Breast epithelium (tissue), 4 donors: ENCODE measurements at regions not wholly inside any gene's neighbourhood (a gene's known extent, or its start where the extent isn't known, plus 50 kb on each side); places are given as distances from the start of the nearest gene placed in this dataset.

ENCODE experiments used
- DNase-seq, 2 donors: peaks; one replicate each; pipeline ENCODE4 v3.0.0-alpha.2; 2019; ENCODE audit warnings: low spot score in 2 of 2
- H3K27ac ChIP-seq, 2 donors: fragments of 200-600 bp; sonication (generic) in 1 of 2; one replicate each; pipeline ENCODE4 v1.5.1; 2016 to 2019; ENCODE audit warnings: mild to moderate bottlenecking in 1 of 2
- H3K27me3 ChIP-seq, 2 donors: fragments of 200-600 bp; sonication (generic) in 1 of 2; one replicate each; pipeline versions ENCODE4 v1.5.1 to v1.6.0; 2017 to 2019; ENCODE audit warnings: control low read depth in 1 of 2, mild to moderate bottlenecking in 1 of 2
- H3K36me3 ChIP-seq: fragments of 200-600 bp; one replicate; pipeline ENCODE4 v1.5.1; 2019
- H3K4me1 ChIP-seq, 2 donors: fragments of 200-600 bp; sonication (generic); one replicate each; pipeline ENCODE4 v1.5.1; 2016 to 2019; ENCODE audit warnings: control low read depth in 1 of 2
- H3K4me3 ChIP-seq, 3 donors: fragments of 200-600 bp; sonication (generic); 1 replicate in 2 of 3; 2 replicates in 1 of 3; pipeline ENCODE4 v1.5.1; 2016 to 2019; ENCODE audit warnings: mild to moderate bottlenecking in 3 of 3, moderate library complexity in 2 of 3
- H3K9me3 ChIP-seq, 2 donors: fragments of 200-600 bp; sonication (generic) in 1 of 2; one replicate each; pipeline ENCODE4 v1.5.1; 2016 to 2019; ENCODE audit warnings: control low read depth in 1 of 2
- POLR2A ChIP-seq: fragments of 450-650 bp; IDR thresholded peaks from one replicate; pipeline ENCODE4 v1.6.1; 2016; ENCODE audit warnings: antibody characterized with exemption, mild to moderate bottlenecking, moderate library complexity
- POLR2AphosphoS5 ChIP-seq, 3 donors: sonication (generic); formaldehyde crosslinking; IDR thresholded peaks; one replicate each; pipeline ENCODE4 v1.6.1; 2017; ENCODE audit warnings: antibody characterized with exemption in 3 of 3
- intact Hi-C: fragments of 100-400 bp; cut with DNase I; formaldehyde crosslinking; loops from one replicate; pipeline ENCODE4 v1.15.1; 2023; ENCODE audit warnings: low total_unique reads
- TF ChIP-seq, protein P1 (sequence below), 3 donors: fragments of 450-650 bp; IDR thresholded peaks; one replicate each; pipeline ENCODE4 v1.5.1; 2016 to 2017; ENCODE audit warnings: antibody characterized with exemption in 3 of 3, mild to moderate bottlenecking in 3 of 3, moderate library complexity in 3 of 3

DNA sequence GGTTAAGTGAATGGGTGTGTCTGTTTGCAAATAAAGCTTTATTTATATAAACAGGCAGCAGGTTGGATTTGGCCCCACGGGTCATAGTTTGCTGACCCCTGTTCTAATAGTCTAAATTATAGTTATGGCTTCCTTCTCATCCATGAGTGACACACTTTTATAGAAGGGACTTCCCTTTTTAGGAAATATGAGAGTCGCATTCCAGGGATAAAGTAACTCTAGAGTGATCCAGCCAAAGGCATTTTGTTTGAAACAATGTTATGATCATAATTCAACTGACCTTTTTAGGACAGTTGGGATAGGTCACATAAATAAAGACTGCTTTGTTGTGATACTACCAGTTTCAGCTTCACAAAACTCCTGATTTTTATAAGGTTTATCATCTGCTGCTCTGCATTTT, 87.9 kb downstream of the ALX1 start:
- intact Hi-C loops = no loop called here
- Histone ChIP-seq H3K36me3 (no peaks in the 10 kb centered on the region), H3K27me3 (no peaks in the 10 kb centered on the region), H3K27ac (no peak overlapping the region), H3K4me3 (no peak overlapping the region), H3K9me3 (no peaks in the 10 kb centered on the region), H3K4me1 (no peaks in the 10 kb centered on the region)
- TF ChIP-seq POLR2AphosphoS5 (IDR thresholded peaks at IDR 0.05) (no peak), POLR2A (no peak)
- TF ChIP-seq, protein P1, sequence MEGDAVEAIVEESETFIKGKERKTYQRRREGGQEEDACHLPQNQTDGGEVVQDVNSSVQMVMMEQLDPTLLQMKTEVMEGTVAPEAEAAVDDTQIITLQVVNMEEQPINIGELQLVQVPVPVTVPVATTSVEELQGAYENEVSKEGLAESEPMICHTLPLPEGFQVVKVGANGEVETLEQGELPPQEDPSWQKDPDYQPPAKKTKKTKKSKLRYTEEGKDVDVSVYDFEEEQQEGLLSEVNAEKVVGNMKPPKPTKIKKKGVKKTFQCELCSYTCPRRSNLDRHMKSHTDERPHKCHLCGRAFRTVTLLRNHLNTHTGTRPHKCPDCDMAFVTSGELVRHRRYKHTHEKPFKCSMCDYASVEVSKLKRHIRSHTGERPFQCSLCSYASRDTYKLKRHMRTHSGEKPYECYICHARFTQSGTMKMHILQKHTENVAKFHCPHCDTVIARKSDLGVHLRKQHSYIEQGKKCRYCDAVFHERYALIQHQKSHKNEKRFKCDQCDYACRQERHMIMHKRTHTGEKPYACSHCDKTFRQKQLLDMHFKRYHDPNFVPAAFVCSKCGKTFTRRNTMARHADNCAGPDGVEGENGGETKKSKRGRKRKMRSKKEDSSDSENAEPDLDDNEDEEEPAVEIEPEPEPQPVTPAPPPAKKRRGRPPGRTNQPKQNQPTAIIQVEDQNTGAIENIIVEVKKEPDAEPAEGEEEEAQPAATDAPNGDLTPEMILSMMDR (IDR thresholded peaks at IDR 0.05) = no peak
- no peak for DNase-seq

DNA sequence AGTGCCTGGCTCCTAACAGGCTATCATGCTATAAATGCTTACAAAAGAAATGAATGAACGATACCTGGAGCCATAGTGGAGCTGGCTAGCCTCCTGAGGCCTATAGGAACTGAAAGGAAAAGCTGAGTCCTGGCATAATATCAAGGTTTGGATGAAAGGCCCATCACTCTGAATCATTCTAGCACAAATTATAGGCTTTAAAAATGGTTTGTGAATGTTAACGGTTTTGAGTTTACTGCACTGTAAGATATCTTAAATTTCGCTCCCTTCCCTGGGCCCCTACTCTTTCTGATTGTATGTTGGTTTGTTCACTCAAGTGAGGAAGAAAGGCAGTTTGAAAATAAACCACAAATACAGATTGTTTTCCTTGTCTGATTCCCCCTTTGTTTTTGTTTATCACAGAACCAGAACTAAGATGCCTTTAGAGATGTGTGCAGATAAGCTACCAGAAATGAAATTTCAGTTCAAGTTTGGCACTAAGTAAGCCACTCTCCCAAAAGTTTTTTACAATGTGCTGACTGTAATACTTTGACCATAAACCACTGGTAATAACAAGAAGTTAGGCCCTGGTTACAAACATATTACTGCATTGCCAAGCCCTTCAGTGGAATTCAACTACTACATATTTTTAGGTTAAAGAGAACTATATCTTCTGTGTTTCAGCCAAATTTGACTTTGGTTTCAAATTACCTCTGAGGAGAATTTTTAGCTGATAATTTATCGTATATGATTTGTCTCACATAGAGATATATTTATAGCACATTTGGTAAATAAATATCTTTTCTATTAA, 89.5 kb downstream of the ALX1 start:
- TF ChIP-seq POLR2A (no peak), POLR2AphosphoS5 (IDR thresholded peaks at IDR 0.05) (no peak)
- TF ChIP-seq, protein P1 (IDR thresholded peaks at IDR 0.05) = no peak
- Histone ChIP-seq H3K27ac (no peak overlapping the region), H3K9me3 (no peaks in the 10 kb centered on the region), H3K4me1 (no peaks in the 10 kb centered on the region), H3K27me3 (no peaks in the 10 kb centered on the region), H3K36me3 (no peaks in the 10 kb centered on the region), H3K4me3 (no peak overlapping the region)
- intact Hi-C loops = no loop called here
- no peak for DNase-seq

DNA sequence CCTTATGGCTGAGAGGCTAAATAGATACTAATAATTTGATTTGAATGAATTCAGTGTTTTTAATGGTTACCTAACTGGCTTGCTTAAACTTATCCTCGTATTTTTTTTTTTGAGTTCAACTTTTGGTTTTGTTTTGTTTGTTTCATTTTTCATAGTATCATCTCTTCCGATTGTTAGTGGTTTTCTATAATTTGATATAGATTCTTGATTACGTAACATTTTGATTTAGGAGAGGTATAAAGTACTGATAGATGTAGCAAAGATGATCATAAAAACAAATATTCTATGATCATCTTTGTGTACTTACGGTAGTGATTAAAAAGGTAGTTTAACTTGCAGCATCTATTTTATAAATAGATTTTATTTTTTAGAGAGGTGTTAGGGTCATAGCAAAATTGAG, 93.0 kb downstream of the ALX1 start:
- Histone ChIP-seq H3K27ac (no peak overlapping the region), H3K4me1 (no peaks in the 10 kb centered on the region), H3K36me3 (no peaks in the 10 kb centered on the region), H3K4me3 (no peak overlapping the region), H3K27me3 (no peaks in the 10 kb centered on the region), H3K9me3 (no peaks in the 10 kb centered on the region)
- intact Hi-C loops = no loop called here
- TF ChIP-seq POLR2A (no peak), POLR2AphosphoS5 (IDR thresholded peaks at IDR 0.05) (no peak)
- TF ChIP-seq, protein P1 (IDR thresholded peaks at IDR 0.05) = no peak
- no peak for DNase-seq

DNA sequence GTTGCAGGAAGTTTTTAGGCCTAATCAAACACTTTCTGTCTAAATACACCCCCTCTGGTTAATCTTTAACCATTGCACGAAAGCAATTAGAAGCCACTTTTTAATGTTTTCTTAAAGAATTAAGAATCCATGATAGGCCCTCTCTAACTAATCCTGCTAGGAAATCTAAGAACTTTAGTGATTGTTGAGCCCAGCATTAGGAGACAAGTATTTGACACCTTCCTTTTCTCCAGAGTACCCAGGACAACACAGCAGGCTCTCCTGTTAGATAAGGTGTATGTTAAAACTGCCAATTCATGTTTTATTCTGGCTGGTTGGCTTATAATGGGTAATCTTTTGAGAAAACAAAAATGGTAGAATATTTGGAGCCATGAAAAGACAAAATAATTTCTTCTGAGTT, 95.0 kb downstream of the ALX1 start:
- intact Hi-C loops = no loop called here
- no peak for DNase-seq
- Histone ChIP-seq H3K4me3 (no peak overlapping the region), H3K27ac (no peak overlapping the region), H3K27me3 (no peaks in the 10 kb centered on the region), H3K4me1 (no peaks in the 10 kb centered on the region), H3K36me3 (no peaks in the 10 kb centered on the region), H3K9me3 (no peaks in the 10 kb centered on the region)
- no peak for TF ChIP-seq POLR2AphosphoS5 (IDR thresholded peaks at IDR 0.05)
- no peak for TF ChIP-seq POLR2A
- TF ChIP-seq, protein P1 (IDR thresholded peaks at IDR 0.05) = no peak

DNA sequence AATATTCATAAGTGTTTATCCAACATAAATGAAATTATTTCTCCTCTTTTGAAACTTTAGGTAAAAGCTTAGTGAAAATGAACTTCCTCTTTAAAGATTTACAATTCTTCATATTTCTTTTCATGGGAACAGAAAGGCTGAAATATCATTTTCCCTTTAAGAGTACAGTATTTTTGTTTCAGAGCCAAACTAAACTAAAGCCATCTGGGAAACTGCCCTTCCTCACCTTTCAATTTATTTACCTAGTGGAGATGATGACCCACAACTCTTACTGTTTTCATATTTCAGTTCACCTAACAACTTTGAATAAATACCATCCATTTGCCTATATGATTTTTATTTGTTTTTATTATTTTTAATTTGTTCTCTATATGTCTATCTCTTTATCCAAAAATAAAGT, 105.4 kb downstream of the ALX1 start:
- Histone ChIP-seq H3K9me3 (no peaks in the 10 kb centered on the region), H3K27me3 (no peaks in the 10 kb centered on the region), H3K36me3 (no peaks in the 10 kb centered on the region), H3K27ac (no peak overlapping the region), H3K4me1 (no peaks in the 10 kb centered on the region), H3K4me3 (no peak overlapping the region)
- no peak for DNase-seq
- no peak for TF ChIP-seq POLR2AphosphoS5 (IDR thresholded peaks at IDR 0.05)
- no peak for TF ChIP-seq POLR2A
- TF ChIP-seq, protein P1 (IDR thresholded peaks at IDR 0.05) = no peak
- intact Hi-C loops = no loop called here
